ENCODE measurements at regions not wholly inside any gene's neighbourhood (a gene's known extent, or its start where the extent isn't known, plus 50 kb on each side); places are given as distances from the start of the nearest gene placed in this dataset.
"Not testable (repeated sequence)": the region's sequence is repeated elsewhere in the genome, so short reads cannot be mapped to it uniquely, and the experiment has no call there.

DNA sequence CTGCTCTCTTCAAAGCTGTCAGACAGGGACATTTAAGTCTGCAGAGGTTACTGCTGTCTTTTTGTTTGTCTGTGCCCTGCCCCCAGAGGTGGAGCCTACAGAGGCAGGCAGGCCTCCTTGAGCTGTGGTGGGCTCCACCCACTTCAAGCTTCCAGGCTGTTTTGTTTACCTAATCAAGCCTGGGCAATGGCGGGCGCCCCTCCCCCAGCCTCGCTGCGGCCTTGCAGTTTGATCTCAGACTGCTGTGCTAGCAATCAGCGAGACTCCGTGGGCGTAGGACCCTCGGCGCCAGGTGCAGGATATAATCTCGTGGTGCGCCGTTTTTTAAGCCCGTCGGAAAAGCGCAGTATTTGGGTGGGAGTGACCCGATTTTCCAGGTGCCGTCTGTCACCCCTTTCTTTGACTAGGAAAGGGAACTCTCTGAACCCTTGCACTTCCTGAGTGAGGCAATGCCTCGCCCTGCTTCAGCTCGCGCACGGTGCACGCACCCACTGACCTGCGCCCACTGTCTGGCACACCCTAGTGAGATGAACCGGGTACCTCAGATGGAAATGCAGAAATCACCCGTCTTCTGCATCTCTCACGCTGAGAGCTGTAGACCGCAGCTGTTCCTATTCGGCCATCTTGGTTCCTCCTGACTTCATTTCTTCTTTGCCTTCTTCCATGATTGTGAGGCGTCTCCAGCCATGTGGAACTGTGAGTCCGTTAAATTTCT is 93.5 kb upstream of the EYA4 start:
- not testable (repeated sequence) for DNase-seq (ENCODE audit: low read depth); H3K4me3 ChIP-seq (ENCODE audit: low read depth, low read length)

DNA sequence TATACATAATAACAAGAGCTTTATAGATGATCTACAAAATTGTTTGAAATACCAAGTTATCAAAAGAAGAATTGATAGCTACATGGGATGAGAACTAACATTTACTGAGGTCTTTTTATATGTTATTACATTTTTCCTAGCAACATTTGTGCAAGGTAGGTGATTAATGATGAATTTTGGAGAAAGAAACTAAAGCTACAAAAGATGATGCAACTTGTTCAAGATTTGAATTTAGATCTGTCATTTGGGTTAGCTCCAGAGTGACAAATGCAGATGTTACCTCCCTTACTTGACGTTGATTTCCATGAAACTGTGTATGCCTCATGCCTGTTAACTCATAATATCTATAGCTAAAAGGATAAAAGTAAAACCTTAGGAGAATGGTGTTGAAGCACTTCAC is 84.5 kb upstream of the EYA4 start:
- no peak overlapping the region for H3K4me3 ChIP-seq (ENCODE audit: low read depth, low read length)
- DNase-seq (ENCODE audit: low read depth): no peak

DNA sequence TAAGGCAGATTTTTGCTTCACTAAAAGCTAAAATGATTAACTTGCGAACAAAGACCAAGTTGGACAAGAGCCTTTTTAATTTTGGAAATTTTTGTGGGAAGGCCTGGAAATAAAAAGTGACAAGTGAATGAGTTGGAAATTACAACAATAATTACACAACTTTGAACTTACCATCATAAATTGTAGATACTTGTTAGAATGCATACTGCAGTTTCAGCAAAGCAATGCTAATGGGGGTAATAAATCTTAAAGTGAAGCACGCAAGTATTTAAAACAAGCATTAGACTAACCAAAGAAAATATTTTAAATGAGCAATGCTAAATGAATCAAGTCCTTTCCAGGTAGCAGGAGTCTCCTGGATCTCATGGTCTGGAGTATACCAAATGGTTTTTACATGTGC is 83.2 kb upstream of the EYA4 start:
- no peak for DNase-seq (ENCODE audit: low read depth)
- H3K4me3 ChIP-seq (ENCODE audit: low read depth, low read length): no peak overlapping the region

DNA sequence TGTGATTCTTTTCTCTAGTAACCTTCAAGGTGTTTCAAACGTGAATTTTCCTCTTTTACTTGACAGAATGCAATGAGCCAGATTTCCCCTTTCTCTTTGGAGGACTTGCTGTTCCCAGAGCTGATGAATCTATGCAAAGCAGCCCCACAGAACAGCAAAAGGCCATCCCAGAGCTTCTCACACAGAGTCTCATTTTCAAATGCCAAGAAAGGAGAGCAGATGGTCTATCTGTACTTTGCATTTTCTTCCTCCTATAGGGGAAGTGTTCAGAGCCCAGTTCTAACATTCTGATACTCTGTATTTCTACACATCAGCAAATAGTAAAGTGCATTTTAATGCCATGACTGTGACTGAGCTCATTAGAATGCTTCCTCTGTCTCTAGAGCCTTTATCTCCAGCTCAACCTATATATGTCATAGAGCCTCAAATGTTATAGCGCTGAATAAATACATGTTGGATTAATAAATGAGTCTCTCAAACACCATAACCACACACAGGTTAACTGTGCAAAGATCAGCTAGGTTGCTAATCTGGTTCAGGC is 81.8 kb upstream of the EYA4 start:
- no peak for DNase-seq (ENCODE audit: low read depth)

DNA sequence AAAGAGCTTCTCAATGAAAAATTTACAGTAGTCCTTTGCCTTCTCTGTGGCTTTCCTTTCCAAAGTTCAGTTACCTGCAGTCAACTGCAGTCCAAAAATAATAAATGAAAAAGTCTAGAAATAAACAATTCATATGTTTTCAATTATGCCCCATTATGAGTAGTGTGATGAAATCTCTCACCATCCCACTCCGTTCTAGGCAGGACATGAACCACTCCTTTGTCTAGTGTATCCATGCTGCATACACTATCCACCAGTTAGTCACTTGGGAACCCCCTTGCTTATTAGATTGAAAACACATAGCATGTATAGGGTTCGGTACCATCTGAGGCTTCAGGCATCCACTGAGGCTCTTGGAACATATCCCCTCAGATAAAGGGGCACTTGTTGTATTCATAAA is 80.6 kb upstream of the EYA4 start:
- no peak overlapping the region for H3K4me3 ChIP-seq (ENCODE audit: low read depth, low read length)
- DNase-seq (ENCODE audit: low read depth): no peak

More for the DNA sequence above, 81.8 kb upstream of the EYA4 start:
- H3K4me3 ChIP-seq (ENCODE audit: low read depth, low read length): no peak overlapping the region

DNA sequence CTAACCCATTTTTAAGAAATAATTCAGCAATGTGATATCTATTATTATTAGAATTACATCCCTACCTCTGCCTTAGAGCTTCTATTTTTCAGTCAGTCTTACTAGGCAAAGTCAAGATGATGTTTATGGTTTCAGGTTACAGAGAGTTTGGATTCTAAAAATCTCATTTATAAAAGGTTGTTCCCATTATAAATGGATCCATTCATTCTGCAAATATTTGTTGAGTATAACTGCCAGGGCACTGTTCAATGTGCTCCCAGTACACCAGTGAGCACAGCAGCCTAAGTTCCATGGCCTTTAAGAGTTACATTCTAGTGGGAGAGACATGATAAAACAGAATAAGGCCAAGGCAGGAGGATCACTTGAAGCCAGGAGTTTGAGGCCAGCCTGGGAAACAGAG is 75.9 kb upstream of the EYA4 start:
- DNase-seq (ENCODE audit: low read depth): no peak
- H3K4me3 ChIP-seq (ENCODE audit: low read depth, low read length): no peak overlapping the region

DNA sequence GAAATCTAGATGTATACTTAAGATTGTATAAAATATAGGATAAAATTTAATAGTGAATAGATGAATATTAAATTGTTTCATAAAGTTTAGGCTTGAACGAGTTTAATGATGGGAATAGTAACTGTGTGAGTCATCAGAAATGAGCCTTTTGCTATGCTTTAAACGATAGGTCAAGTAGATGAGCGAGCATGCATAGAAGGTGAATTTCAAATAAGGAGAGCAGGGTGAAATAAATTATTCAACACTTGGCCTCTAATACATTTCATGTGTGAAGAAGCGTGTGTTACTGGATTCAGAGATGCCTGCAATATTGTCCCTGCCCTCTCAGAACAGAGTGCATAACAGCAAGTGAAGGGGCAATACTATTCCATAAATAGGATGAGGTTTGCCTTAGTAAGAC is 74.4 kb upstream of the EYA4 start:
- DNase-seq (ENCODE audit: low read depth): no peak
- no peak overlapping the region for H3K4me3 ChIP-seq (ENCODE audit: low read depth, low read length)

DNA sequence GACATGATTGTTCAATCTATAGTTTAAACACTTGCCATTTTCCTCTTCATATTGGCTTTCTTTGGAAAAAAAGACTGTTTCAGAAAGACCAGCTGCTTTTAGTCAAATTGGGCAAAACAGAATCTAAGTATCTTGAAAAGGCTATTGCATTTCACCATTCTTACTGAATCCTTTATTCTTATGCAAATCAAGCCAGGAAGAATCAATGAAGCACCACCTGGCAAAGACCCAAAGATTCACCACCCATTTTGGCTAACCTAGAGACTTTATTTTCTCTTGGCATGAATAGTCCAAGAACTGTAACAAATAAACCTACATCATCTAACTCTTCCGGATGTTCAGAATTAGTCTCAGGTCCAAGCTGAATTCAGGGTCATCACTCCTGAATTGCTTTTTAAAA is 71.3 kb upstream of the EYA4 start:
- no peak for DNase-seq (ENCODE audit: low read depth)
- no peak overlapping the region for H3K4me3 ChIP-seq (ENCODE audit: low read depth, low read length)

DNA sequence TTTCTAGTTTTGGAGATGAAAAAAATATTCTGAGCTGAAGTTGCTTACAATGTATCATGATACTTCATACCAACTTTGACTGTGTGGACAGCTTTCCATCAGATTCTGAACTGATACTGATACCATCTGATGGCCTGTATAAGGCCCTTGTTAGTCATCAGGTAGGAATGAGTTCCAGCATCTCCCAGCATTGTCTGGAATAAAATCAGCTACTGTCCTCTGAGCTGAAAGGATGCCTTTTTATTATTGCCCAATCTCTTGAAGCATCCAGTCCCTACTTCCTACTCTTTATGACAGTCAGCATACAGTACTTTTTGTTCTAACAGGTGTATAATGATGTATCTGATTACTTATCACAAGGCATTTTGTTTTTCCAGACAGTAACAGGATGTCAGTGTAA is 70.6 kb upstream of the EYA4 start:
- no peak overlapping the region for H3K4me3 ChIP-seq (ENCODE audit: low read depth, low read length)
- peak; percentile 5 for DNase-seq (ENCODE audit: low read depth)

DNA sequence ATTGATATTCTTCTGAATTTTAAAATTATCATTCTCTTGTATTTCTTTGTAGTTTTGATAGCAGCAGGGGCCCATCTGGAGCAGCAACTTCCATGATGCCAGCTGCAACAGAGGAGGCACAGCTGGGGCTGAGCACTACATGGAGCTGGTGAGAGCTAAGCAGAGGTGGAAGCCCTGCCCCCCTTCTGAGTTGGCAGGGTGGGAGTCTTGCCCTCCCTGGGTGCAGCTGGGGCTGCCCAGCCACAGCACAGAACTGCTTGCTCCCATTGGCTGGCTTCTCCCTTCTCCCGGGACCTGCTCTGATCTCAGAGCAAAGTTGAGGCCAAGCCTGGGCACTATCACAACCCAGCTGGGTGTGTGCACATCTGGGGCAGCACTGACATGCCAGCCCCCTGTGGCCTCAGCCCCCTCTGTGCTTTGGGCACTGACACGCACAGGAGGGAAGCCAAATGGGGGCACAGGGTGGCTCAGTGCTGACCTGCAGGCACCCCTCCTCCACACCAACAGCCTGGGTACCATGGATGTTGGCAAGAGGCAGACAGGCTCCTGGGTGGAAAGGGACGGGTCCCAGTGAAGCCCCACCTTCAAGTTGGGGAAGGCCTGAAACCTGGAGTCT is 69.1 kb upstream of the EYA4 start:
- no peak for DNase-seq (ENCODE audit: low read depth)
- no peak overlapping the region for H3K4me3 ChIP-seq (ENCODE audit: low read depth, low read length)

DNA sequence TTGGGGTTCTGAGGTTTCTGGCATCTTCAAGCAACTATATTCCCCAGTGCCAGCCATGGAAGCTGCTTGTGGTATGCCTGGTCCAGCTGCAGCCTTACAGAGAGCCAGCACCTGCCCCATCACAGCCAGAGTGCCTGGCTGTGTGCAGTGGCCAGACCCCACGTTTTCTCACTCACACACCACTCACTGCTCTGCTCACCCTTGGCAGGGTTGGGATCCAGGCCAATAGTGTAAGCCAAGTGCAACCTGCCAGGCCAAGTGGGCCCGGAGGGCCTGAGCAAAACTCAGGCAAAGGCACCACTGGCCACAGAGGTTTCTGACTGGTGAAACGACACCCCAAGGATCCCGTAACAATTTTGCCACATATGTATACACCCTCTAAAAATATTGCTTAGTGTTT is 67.9 kb upstream of the EYA4 start:
- no peak for DNase-seq (ENCODE audit: low read depth)
- H3K4me3 ChIP-seq (ENCODE audit: low read depth, low read length): no peak overlapping the region

DNA sequence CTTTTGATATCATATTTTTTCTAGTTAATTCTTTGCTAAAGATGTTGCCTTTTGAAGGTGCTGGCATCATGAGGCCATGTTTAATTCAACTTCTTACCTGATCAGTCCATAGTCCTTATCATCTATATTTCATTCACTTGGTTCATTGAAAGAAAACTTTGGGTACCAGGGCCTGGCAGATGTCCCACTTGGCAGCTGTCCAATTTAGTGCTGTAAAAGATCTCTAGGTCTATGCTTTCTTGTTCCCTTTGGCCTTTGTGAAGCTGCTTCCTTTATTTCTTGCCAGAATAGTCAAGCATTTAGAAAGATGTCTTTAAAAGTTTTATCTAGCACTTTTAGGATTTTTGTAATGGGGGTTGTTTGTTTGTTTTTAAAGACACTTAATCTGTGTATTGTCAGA is 61.7 kb upstream of the EYA4 start:
- no peak for DNase-seq (ENCODE audit: low read depth)
- no peak overlapping the region for H3K4me3 ChIP-seq (ENCODE audit: low read depth, low read length)

DNA sequence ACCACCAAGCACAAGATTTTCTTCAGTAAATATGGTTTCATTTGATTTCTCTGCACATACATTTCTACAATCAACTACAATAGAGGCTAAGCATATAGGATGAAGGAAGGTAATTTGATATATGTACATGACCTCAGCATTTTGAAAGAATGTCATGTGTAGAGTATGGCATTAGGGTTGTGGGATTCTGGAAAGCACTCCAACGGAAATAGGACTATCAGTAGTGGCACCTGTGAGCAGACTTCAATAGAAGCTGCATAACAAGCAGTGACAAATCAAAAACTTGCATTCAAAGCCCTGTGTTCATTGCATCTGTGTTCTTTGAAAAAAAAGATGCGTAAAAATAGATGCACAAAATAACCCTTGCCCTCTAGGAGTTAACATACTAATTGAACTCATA is 57.5 kb upstream of the EYA4 start:
- DNase-seq (ENCODE audit: low read depth): no peak
- H3K4me3 ChIP-seq (ENCODE audit: low read depth, low read length): no peak overlapping the region

DNA sequence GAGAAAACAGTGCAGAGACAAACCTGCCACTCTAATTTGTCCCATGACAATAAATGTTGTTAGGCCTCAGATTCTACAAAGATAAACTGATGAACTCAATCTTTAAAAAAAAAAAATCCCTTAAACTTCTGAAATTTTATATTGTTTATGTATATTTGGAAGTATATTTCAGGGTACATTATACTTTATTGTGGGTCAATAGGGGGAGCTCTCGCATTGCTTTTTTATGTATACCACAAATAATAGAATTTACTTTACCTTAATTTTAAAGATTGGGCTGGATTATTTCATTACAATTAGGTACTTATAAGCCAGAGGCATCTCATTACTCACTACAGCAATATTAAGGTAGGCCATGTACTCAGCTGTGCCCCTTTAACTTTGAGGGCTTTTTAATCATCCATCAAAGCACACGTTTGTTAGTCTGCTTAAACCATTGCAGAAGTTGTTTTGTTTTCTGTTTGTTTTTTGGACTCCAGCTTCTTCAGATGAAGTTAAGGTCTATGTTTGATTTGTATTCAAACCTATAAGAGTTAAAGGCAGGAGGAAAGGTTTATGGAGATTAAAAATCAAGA is 56.3 kb upstream of the EYA4 start:
- H3K4me3 ChIP-seq (ENCODE audit: low read depth, low read length): no peak overlapping the region
- DNase-seq (ENCODE audit: low read depth): no peak

DNA sequence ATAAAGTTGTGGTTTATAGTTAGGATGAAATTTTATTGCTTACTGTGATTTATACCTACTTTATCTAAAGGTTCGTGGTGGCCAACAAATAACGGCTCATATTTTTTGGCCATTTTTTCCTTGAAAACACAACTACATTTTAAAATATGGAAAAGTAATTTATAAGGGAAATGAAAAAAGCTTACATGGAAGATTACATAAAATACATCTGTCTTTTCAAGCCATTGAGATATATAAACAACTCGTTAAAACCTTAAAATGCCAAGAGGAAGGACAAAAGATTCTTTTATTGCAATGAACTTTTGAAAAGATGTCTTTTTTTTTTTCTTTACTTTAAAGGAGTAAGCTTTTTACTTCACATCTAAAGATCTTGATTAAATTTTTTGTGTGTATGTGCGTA is 55.4 kb upstream of the EYA4 start:
- DNase-seq (ENCODE audit: low read depth): no peak
- no peak overlapping the region for H3K4me3 ChIP-seq (ENCODE audit: low read depth, low read length)

DNA sequence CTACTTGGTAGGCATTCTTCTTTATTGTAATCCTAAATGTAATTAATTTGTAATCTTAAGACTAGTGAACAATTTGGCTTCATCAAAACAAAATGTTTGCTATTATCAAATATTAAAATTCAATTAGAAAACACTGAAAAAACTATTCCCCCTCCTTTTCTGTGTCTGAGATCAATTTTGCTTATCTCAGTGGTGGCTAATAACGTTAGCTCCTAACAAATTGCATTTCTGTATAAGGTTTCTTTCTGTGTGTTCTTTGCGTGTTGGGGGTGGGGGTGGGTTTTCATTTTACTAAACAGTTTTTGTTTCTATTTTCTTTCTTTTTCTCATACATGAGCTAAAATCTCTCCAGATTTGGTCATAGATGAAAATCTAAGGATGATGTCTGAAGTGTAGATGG is 54.0 kb upstream of the EYA4 start:
- DNase-seq (ENCODE audit: low read depth): no peak
- H3K4me3 ChIP-seq (ENCODE audit: low read depth, low read length): no peak overlapping the region

DNA sequence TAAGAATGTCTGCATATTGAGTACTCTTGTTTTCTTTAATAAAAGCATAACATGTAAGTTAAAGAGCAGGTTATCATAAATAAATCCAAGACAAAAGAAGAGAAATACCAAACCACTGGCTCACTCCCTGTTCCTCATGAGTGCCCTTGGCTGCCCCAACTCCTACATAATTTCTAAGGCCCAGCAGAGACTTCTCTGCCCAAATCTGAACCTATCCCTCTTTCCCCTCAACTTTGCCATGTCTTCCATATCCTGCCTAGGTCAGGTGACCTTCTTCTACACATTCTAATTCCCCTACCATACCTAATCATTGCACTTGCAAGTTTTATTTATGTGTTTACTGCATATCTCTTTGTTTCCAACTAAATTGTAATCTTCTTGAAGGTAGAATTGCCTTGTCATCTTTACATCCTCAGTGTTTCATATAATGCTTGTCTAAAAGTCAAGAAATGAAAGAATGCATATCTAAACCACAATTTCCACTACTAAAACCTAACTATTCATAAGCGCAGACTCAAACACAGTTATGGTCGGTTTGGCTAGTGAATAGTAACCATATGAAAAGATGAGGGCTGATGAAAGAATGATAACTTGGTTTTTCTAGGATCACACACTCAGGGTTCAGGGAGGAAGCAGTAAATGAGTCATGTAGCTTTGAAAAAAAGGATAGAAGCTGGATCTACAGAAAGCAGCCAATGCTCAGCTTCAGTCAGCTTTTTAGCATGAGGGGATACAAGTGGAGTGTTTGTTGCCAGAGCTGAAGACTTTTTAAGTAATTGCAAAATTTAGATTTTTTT is 53.3 kb upstream of the EYA4 start:
- H3K4me3 ChIP-seq (ENCODE audit: low read depth, low read length): no peak overlapping the region
- DNase-seq (ENCODE audit: low read depth): no peak

DNA sequence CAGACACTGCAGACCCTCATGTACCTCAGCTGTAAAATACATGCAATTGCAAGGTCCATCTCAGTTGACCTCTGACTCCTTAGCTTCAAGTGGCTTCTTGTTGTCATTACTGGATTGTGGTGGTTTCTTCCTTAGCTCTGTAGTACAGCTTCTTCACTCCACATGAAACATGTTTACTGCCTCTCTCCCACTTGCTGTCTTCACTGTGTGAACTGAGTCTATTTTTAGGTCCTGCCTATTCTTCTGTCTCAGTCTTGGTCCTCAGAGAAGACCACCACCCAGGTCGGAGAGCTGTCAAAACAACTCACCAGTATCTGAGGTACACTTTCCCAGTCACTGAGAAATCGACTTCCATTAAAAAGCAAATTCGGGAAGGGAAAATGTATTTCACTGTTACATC is 50.2 kb upstream of the EYA4 start:
- no peak overlapping the region for H3K4me3 ChIP-seq (ENCODE audit: low read depth, low read length)

DNA sequence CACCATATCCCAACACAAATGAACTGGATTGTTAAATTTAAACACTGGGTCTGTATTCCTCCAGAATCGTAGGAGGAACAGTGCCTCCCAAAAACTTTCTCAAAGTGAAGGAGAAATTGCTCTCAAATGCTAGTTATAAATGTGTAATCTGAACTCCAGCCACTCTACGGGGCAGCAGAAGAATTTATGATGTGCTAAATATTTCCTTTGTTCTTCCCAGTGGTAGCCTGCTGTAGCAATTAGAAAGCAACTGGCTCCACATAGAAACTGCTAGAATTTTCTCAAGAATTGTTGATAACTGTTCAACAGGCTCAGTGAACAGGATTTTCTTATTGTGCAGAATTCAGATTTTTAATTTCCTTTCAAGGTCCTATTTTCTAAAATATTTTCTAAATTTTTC is 49.8 kb upstream of the EYA4 start:
- H3K4me3 ChIP-seq (ENCODE audit: low read depth, low read length): no peak overlapping the region
- DNase-seq (ENCODE audit: low read depth): no peak

More for the DNA sequence above, 50.2 kb upstream of the EYA4 start:
- no peak for DNase-seq (ENCODE audit: low read depth)
